ENCODE measurements at regions not wholly inside any gene's neighbourhood (a gene's known extent, or its start where the extent isn't known, plus 50 kb on each side); places are given as distances from the start of the nearest gene placed in this dataset. TPM values are rescaled to one million over a fixed set of nuclear protein-coding genes. Genes with fewer than 3 reads are reported as not detected.

GRCh38 chr6:114419175-114419574 lies 76.4 kb upstream of the HS3ST5 start:
- no peak for DNase-seq (ENCODE audit: low spot score in 2 of 2)
- FAIRE-seq, result no peak

DNA sequence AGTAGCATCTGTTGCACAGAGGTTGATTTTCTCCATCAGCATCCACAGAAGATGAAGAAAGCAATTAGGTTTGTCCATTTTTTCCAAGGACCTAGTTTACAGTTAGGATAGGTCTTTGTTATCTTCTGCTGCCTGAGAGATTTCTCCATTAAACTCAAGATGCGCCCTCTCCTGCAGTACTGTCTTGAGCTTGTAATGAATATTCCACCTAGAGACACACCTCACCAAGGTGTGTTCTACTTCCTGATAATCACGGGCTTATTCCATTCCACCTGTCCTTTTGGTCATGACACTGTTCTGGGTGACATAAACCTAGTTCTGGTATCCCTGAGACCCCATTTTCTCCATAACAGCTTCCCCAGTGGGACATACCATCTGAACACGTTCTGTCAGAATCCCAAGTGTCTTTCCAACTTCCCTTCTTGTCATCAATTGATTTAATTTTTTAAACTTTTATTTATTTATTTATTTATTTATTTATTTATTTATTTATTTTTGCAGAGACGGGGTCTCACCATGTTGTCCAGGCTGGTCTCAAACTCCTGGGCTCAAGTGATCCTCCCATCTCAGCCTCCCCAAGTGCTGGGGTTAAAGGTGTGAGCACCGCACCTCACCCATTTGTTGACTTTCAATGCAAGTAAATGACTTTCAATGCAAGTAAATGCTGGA lies 75.6 kb upstream of the HS3ST5 start:
- no peak for DNase-seq (ENCODE audit: low spot score in 2 of 2)
- no peak for FAIRE-seq

GRCh38 chr6:114407426-114408035 lies 64.7 kb upstream of the HS3ST5 start:
- FAIRE-seq (no peak), DNase-seq (ENCODE audit: low spot score in 2 of 2) (no peak)

- DNase-seq (ENCODE audit: low spot score in 2 of 2) (no peak), FAIRE-seq (no peak)
These were observed 61.6 kb upstream of the HS3ST5 start for GRCh38 chr6:114404339-114404955.

GRCh38 chr6:114403858-114404257 lies 61.0 kb upstream of the HS3ST5 start:
- FAIRE-seq (no peak), DNase-seq (ENCODE audit: low spot score in 2 of 2) (no peak)

- no peak for DNase-seq (ENCODE audit: low spot score in 2 of 2)
- no peak for FAIRE-seq
These were observed 55.7 kb upstream of the HS3ST5 start for GRCh38 chr6:114398481-114398880.

Small RNA genes in the stretch of these regions (small RNA-seq; reads per million reads assigned to genes)
- not detected for gene AL606845.1
- not detected for gene RNU6-475P

Data from frontal cortex (tissue), 4 donors.